ENCODE measurements at regions not wholly inside any gene's neighbourhood (a gene's known extent, or its start where the extent isn't known, plus 50 kb on each side); places are given as distances from the start of the nearest gene placed in this dataset.

GRCh38 chr3:109713288-109713687 lies 375.9 kb upstream of the DPPA4 start:
- no peaks in the 10 kb centered on the region for H3K9me2 ChIP-seq (replicated peaks; ENCODE audit: insufficient read depth)
- WGBS (ENCODE audit: low lambda C conversion rate, missing lambda C conversion rate), result 74% methylated on average over 2 of the region's 2 CpGs
- no peaks in the 10 kb centered on the region for H3K4me1 ChIP-seq (ENCODE audit: insufficient read depth)
- H3K27me3 ChIP-seq, result no peaks in the 10 kb centered on the region
- no peaks in the 10 kb centered on the region for H3K36me3 ChIP-seq (replicated peaks; ENCODE audit: insufficient read depth, low read depth)
- H3K9me3 ChIP-seq (ENCODE audit: low read depth), result no peaks in the 10 kb centered on the region
- no peak overlapping the region for H2AFZ ChIP-seq
- TF ChIP-seq, protein P1, sequence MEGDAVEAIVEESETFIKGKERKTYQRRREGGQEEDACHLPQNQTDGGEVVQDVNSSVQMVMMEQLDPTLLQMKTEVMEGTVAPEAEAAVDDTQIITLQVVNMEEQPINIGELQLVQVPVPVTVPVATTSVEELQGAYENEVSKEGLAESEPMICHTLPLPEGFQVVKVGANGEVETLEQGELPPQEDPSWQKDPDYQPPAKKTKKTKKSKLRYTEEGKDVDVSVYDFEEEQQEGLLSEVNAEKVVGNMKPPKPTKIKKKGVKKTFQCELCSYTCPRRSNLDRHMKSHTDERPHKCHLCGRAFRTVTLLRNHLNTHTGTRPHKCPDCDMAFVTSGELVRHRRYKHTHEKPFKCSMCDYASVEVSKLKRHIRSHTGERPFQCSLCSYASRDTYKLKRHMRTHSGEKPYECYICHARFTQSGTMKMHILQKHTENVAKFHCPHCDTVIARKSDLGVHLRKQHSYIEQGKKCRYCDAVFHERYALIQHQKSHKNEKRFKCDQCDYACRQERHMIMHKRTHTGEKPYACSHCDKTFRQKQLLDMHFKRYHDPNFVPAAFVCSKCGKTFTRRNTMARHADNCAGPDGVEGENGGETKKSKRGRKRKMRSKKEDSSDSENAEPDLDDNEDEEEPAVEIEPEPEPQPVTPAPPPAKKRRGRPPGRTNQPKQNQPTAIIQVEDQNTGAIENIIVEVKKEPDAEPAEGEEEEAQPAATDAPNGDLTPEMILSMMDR (IDR thresholded peaks at IDR 0.05; ENCODE audit: poor library complexity), result no peak
- TF ChIP-seq EZH2 (IDR thresholded peaks at IDR 0.05; ENCODE audit: borderline replicate concordance) (no peak), EZH2phosphoT487 (IDR thresholded peaks at IDR 0.05; ENCODE audit: low read depth, severe bottlenecking, unreplicated experiment) (no peak)
- H3K27ac ChIP-seq, result no peak overlapping the region
- H3K4me2 ChIP-seq, result no peak overlapping the region
- H3K4me3 ChIP-seq, result no peak overlapping the region
- no peaks in the 10 kb centered on the region for H4K20me1 ChIP-seq (ENCODE audit: insufficient read depth, poor library complexity, severe bottlenecking)
- H3K79me2 ChIP-seq, result no peaks in the 10 kb centered on the region
- no peak for DNase-seq (ENCODE audit: low spot score)

- Histone ChIP-seq H2AFZ (no peak overlapping the region), H3K4me3 (no peak overlapping the region), H3K9me3 (ENCODE audit: low read depth) (no peaks in the 10 kb centered on the region), H3K4me1 (ENCODE audit: insufficient read depth) (no peaks in the 10 kb centered on the region), H3K27me3 (no peaks in the 10 kb centered on the region), H3K36me3 (replicated peaks; ENCODE audit: insufficient read depth, low read depth) (no peaks in the 10 kb centered on the region), H3K9me2 (replicated peaks; ENCODE audit: insufficient read depth) (no peaks in the 10 kb centered on the region), H4K20me1 (ENCODE audit: insufficient read depth, poor library complexity, severe bottlenecking) (no peaks in the 10 kb centered on the region), H3K27ac (no peak overlapping the region), H3K79me2 (no peaks in the 10 kb centered on the region), H3K4me2 (no peak overlapping the region)
- WGBS (ENCODE audit: low lambda C conversion rate, missing lambda C conversion rate), result 78% methylated on average over 3 of the region's 3 CpGs
- TF ChIP-seq, protein P1 (IDR thresholded peaks at IDR 0.05; ENCODE audit: poor library complexity), result no peak
- TF ChIP-seq EZH2 (IDR thresholded peaks at IDR 0.05; ENCODE audit: borderline replicate concordance) (no peak), EZH2phosphoT487 (IDR thresholded peaks at IDR 0.05; ENCODE audit: low read depth, severe bottlenecking, unreplicated experiment) (no peak)
- DNase-seq (ENCODE audit: low spot score), result no peak
Measured at GRCh38 chr3:109715707-109716106, 378.4 kb upstream of the DPPA4 start.

GRCh38 chr3:109718850-109719249 lies 381.5 kb upstream of the DPPA4 start:
- no peak overlapping the region for H3K4me2 ChIP-seq
- 86% methylated on average over 4 of the region's 4 CpGs for WGBS (ENCODE audit: low lambda C conversion rate, missing lambda C conversion rate)
- H3K4me3 ChIP-seq, result no peak overlapping the region
- no peaks in the 10 kb centered on the region for H3K79me2 ChIP-seq
- H3K9me2 ChIP-seq (replicated peaks; ENCODE audit: insufficient read depth), result no peaks in the 10 kb centered on the region
- no peak for TF ChIP-seq EZH2phosphoT487 (IDR thresholded peaks at IDR 0.05; ENCODE audit: low read depth, severe bottlenecking, unreplicated experiment)
- TF ChIP-seq, protein P1 (IDR thresholded peaks at IDR 0.05; ENCODE audit: poor library complexity), result no peak
- no peak for TF ChIP-seq EZH2 (IDR thresholded peaks at IDR 0.05; ENCODE audit: borderline replicate concordance)
- no peak overlapping the region for H3K27ac ChIP-seq
- H3K27me3 ChIP-seq, result no peaks in the 10 kb centered on the region
- no peak overlapping the region for H2AFZ ChIP-seq
- H4K20me1 ChIP-seq (ENCODE audit: insufficient read depth, poor library complexity, severe bottlenecking), result no peaks in the 10 kb centered on the region
- no peak for DNase-seq (ENCODE audit: low spot score)
- H3K4me1 ChIP-seq (ENCODE audit: insufficient read depth), result no peaks in the 10 kb centered on the region
- H3K36me3 ChIP-seq (replicated peaks; ENCODE audit: insufficient read depth, low read depth), result no peaks in the 10 kb centered on the region
- H3K9me3 ChIP-seq (ENCODE audit: low read depth), result no peaks in the 10 kb centered on the region
